Activated T-cell treated with anti-CD3 and anti-CD28 coated beads, Interleukin-2, amount 50 U/mL, for 4 hours (primary cell): ENCODE measurements at regions not wholly inside any gene's neighbourhood (a gene's known extent, or its start where the extent isn't known, plus 50 kb on each side); places are given as distances from the start of the nearest gene placed in this dataset.

Source experiments
- ATAC-seq, 2 donors: fragments of 200-7000 bp; cut with Tn5 transposase; one replicate each; pipeline ENCODE4 v1.10.0; 2021
- DNase-seq: peaks from one replicate; pipeline ENCODE4 v3.0.0-alpha.2; 2020
- H3K27me3 Mint-ChIP-seq: one replicate; pipeline ENCODE4 v1.8.0; 2021; ENCODE audit warnings: low read depth, mixed read lengths
- H3K36me3 Mint-ChIP-seq: one replicate; pipeline ENCODE4 v1.8.0; 2022; ENCODE audit warnings: mixed read lengths; ENCODE audit not compliant: insufficient read depth
- H3K4me1 Mint-ChIP-seq: one replicate; pipeline ENCODE4 v1.8.0; 2021; ENCODE audit warnings: low read depth, mixed read lengths
- H3K4me3 Mint-ChIP-seq: one replicate; pipeline ENCODE4 v1.8.0; 2021; ENCODE audit warnings: mild to moderate bottlenecking, moderate library complexity, mixed read lengths
- H3K9me3 Mint-ChIP-seq: one replicate; pipeline ENCODE4 v1.8.0; 2021; ENCODE audit warnings: mixed read lengths

DNA sequence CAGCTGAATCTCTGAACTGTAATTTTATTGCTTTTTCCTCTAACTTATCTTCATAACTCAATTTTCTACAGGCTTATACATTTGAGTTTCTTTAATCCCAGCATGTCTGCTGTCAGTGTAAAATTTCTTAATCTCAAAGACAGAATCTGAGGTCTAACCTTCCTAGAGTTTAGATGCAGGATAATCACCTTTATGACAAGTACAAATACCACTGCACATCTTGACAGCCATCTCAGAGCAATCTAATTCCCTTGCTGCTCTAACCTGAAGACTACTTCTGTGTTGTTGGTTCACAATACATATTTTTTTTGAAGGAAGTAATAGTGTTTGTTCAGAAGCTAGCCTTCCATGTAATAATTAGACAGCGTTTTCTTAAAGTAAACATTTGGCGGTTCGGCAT is 424.2 kb upstream of the ZWINT start:
- DNase-seq (no peak), ATAC-seq (no peak)
- peaks cover 19% of the 10 kb centered on the region for H3K9me3 Mint-ChIP-seq
- no peaks in the 10 kb centered on the region for H3K27me3 Mint-ChIP-seq
- no peaks in the 10 kb centered on the region for H3K36me3 Mint-ChIP-seq
- no peaks in the 10 kb centered on the region for H3K4me1 Mint-ChIP-seq
- no peak overlapping the region for H3K4me3 Mint-ChIP-seq

DNA sequence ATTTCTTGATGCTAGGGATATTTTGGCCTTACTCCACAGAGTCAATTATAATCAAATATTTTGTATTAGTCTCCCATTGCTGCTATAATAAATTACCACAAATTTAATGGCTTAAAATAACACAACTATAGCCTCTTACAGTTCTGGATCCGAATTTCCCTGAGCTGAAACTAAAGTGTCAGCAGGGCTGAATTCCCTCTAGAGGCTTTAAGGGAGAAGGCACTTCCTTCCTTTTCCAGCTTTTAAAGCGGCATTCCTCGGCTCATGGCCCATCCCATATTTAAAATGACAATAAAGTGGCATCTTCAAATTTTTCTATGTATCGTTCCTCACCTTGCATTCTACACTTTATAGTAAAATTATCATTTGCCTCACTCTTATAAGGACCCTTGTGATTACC is 421.4 kb upstream of the ZWINT start:
- Mint-ChIP-seq H3K9me3 (peaks cover 13% of the 10 kb centered on the region), H3K4me3 (no peak overlapping the region), H3K36me3 (no peaks in the 10 kb centered on the region), H3K4me1 (no peaks in the 10 kb centered on the region), H3K27me3 (no peaks in the 10 kb centered on the region)
- ATAC-seq (no peak), DNase-seq (no peak)

DNA sequence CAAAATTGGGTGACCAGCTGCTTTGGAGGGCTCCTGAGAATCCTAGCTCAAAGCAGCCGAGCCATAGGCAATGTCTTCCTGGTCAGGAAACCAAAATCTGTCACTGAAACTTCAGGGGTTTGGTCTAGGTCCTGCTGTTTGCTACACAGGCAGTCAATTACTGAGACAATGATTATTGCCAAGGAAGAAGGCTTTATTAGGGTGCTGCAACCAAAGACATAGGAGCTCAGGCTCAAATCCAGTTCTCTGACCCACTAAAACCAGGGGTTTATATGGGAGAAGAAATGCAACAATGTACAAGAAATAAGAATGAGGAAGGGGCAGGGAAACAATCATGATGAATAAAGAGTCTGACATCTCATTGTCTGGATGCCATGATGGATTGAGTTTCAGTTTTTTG is 410.3 kb upstream of the ZWINT start:
- DNase-seq (no peak), ATAC-seq (no peak)
- Mint-ChIP-seq H3K9me3 (peaks cover 4% of the 10 kb centered on the region), H3K36me3 (no peaks in the 10 kb centered on the region), H3K27me3 (no peaks in the 10 kb centered on the region), H3K4me1 (no peaks in the 10 kb centered on the region), H3K4me3 (no peak overlapping the region)

- Mint-ChIP-seq H3K27me3 (no peaks in the 10 kb centered on the region), H3K9me3 (peaks cover 28% of the 10 kb centered on the region), H3K4me1 (no peaks in the 10 kb centered on the region), H3K36me3 (no peaks in the 10 kb centered on the region), H3K4me3 (no peak overlapping the region)
- ATAC-seq (no peak), DNase-seq (no peak)
Measured at GRCh38 chr10:56763090-56763489, 402.0 kb upstream of the ZWINT start.

- DNase-seq (no peak), ATAC-seq (no peak)
- no peak overlapping the region for H3K4me3 Mint-ChIP-seq
- peaks cover 12% of the 10 kb centered on the region for H3K9me3 Mint-ChIP-seq
- no peaks in the 10 kb centered on the region for H3K27me3 Mint-ChIP-seq
- H3K4me1 Mint-ChIP-seq: no peaks in the 10 kb centered on the region
- no peaks in the 10 kb centered on the region for H3K36me3 Mint-ChIP-seq
Measured at GRCh38 chr10:56745490-56745889, 384.4 kb upstream of the ZWINT start.

DNA sequence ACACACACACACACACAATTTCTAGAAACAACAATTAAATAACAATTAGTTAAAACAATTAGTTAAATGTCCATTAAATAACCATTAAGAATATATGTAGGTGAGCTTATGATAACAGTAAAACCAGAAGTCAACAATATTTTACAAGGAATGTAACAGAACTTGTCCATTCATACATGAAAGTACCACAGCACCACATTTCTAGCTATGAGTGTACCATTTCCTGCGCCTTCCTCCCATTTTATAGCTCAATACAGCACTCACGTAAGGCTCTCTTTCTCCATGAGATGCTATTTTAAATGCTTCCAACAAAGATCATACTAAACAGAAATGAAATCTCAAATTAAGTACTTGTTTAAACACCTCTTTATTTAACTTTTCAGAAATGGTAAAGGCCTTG is 367.3 kb upstream of the ZWINT start:
- Mint-ChIP-seq H3K27me3 (no peaks in the 10 kb centered on the region), H3K9me3 (peaks cover 19% of the 10 kb centered on the region), H3K36me3 (no peaks in the 10 kb centered on the region), H3K4me1 (no peaks in the 10 kb centered on the region), H3K4me3 (no peak overlapping the region)
- no peak for DNase-seq
- ATAC-seq: no peak

GRCh38 chr10:56722912-56723311 is 361.9 kb upstream of the ZWINT start:
- Mint-ChIP-seq H3K4me1 (no peaks in the 10 kb centered on the region), H3K36me3 (no peaks in the 10 kb centered on the region), H3K27me3 (no peaks in the 10 kb centered on the region), H3K4me3 (no peak overlapping the region), H3K9me3 (peaks cover 7% of the 10 kb centered on the region)
- DNase-seq (no peak), ATAC-seq (no peak)

DNA sequence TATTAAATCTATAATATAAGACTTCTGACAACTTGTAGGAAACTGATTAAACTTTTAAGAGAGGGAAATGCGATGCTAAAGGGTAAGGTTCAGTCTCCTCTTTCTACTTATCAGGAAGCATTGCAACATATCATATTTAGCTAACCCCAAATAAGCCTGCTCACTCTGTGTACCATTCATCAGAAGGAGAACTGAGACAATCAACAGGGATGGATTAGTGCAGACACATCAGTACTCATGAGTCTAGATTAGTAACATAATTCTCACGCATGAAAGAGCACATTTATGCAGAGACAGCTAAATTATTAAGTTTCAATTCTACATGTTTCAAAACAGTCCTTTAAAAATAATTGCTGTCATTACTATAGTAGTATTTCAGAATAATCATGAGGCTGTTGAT is 354.2 kb upstream of the ZWINT start:
- DNase-seq: no peak
- Mint-ChIP-seq H3K36me3 (no peaks in the 10 kb centered on the region), H3K4me3 (no peak overlapping the region), H3K4me1 (no peaks in the 10 kb centered on the region), H3K9me3 (peaks cover 14% of the 10 kb centered on the region), H3K27me3 (no peaks in the 10 kb centered on the region)
- ATAC-seq: no peak

- Mint-ChIP-seq H3K4me3 (no peak overlapping the region), H3K9me3 (no peaks in the 10 kb centered on the region), H3K4me1 (no peaks in the 10 kb centered on the region), H3K36me3 (no peaks in the 10 kb centered on the region), H3K27me3 (no peaks in the 10 kb centered on the region)
- ATAC-seq (no peak), DNase-seq (no peak)
Measured at GRCh38 chr10:56698506-56698905, 337.4 kb upstream of the ZWINT start.

DNA sequence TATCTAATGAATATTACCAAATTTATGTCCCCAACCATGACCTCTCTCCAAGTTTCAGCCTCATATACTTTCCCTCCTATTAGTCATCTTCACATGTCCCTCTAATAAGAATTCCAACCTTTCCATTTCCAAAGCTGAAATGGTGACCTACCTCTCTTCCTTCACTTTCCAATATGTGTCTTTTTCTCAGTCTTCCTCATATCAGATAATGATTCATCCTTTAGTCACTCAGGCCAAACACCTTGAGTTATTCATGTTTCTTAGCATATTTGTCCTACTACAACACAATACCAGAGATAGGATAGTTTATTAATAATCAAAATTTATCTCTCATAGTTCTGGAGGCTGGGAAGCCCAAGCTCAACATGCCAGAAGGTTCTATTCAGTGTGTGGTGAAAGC is 318.5 kb upstream of the ZWINT start:
- Mint-ChIP-seq H3K9me3 (peaks cover 16% of the 10 kb centered on the region), H3K36me3 (no peaks in the 10 kb centered on the region), H3K27me3 (no peaks in the 10 kb centered on the region), H3K4me1 (no peaks in the 10 kb centered on the region), H3K4me3 (no peak overlapping the region)
- DNase-seq: no peak
- no peak for ATAC-seq

- H3K4me1 Mint-ChIP-seq: no peaks in the 10 kb centered on the region
- ATAC-seq (no peak), DNase-seq (no peak)
- no peaks in the 10 kb centered on the region for H3K36me3 Mint-ChIP-seq
- H3K27me3 Mint-ChIP-seq: no peaks in the 10 kb centered on the region
- peaks cover 12% of the 10 kb centered on the region for H3K9me3 Mint-ChIP-seq
- no peak overlapping the region for H3K4me3 Mint-ChIP-seq
Measured at GRCh38 chr10:56662765-56663447, 301.8 kb upstream of the ZWINT start.

DNA sequence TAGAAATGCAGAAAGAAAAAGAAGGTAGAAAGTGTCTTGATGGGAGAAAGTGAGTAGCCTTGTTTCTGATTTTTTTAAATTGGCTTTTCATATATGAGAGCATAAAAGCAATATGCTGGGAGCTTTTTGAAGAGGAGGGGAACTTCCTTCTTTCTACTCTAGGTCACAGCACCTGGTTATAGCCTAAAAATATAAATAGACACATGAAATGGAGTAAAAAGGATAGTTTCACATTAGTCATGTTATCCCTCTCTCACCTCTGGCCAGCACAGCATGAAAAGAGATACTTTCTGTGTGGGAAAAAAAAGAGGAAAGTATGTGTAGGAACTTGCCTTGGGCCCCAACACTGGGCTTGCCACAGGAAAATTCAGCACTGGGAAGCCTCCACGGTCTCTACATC is 292.2 kb upstream of the ZWINT start:
- Mint-ChIP-seq H3K4me1 (no peaks in the 10 kb centered on the region), H3K27me3 (no peaks in the 10 kb centered on the region), H3K4me3 (no peak overlapping the region), H3K9me3 (peaks cover 15% of the 10 kb centered on the region), H3K36me3 (no peaks in the 10 kb centered on the region)
- ATAC-seq (no peak), DNase-seq (no peak)

GRCh38 chr10:56646329-56647111 is 285.5 kb upstream of the ZWINT start:
- Mint-ChIP-seq H3K36me3 (no peaks in the 10 kb centered on the region), H3K4me1 (no peaks in the 10 kb centered on the region), H3K27me3 (no peaks in the 10 kb centered on the region), H3K4me3 (no peak overlapping the region), H3K9me3 (peaks cover 16% of the 10 kb centered on the region)
- DNase-seq (no peak), ATAC-seq (no peak)

DNA sequence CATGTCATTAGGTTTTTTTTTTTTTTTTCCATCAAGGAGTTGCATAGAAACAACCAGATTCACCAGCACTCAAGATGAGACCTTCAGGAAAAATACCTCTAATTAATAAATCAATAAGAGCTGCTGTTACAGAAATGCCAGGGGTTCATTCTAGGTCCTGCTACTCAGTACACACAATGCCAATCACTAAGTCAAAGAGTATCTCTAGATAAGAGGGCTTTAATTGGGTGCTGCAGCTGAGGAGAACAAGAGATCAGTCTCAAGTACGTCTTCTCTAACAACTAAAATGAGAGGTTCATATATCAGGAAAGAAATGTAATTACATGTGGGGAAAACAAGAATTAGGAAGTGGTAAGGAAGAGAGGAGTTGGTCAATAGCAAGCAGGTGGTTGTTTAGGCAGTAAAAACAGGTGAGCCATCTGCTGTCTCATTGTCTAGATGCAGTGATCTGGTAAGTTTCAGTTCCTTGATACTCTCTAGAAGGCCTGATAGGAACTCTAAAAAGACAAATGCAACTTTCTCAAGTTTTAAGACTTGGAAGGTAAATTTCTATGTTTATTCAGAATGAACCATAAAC is 272.9 kb upstream of the ZWINT start:
- Mint-ChIP-seq H3K4me1 (no peaks in the 10 kb centered on the region), H3K4me3 (no peak overlapping the region), H3K36me3 (no peaks in the 10 kb centered on the region), H3K9me3 (peaks cover 9% of the 10 kb centered on the region), H3K27me3 (no peaks in the 10 kb centered on the region)
- DNase-seq (no peak), ATAC-seq (no peak)

GRCh38 chr10:56632537-56632936 is 271.5 kb upstream of the ZWINT start:
- no peak overlapping the region for H3K4me3 Mint-ChIP-seq
- no peaks in the 10 kb centered on the region for H3K27me3 Mint-ChIP-seq
- DNase-seq: no peak
- ATAC-seq: no peak
- no peaks in the 10 kb centered on the region for H3K4me1 Mint-ChIP-seq
- peaks cover 9% of the 10 kb centered on the region for H3K9me3 Mint-ChIP-seq
- no peaks in the 10 kb centered on the region for H3K36me3 Mint-ChIP-seq
